DND-41 (cell line): ENCODE measurements at regions not wholly inside any gene's neighbourhood (a gene's known extent, or its start where the extent isn't known, plus 50 kb on each side); places are given as distances from the start of the nearest gene placed in this dataset.

Experiments
- ATAC-seq: fragments of 200-7000 bp; cut with Tn5 transposase; 3 replicates; pipeline ENCODE4 v1.9.1; 2021; ENCODE audit warnings: low read depth; ENCODE audit not compliant: insufficient read depth
- DNase-seq: peaks from one replicate; pipeline ENCODE4 v3.0.0-alpha.2; 2020
- H2AFZ ChIP-seq: 2 replicates; pipeline ENCODE4 v1.6.0; 2012; ENCODE audit warnings: low read depth, low read length
- H3K27ac ChIP-seq: 2 replicates; pipeline ENCODE4 v1.5.1; 2012; ENCODE audit warnings: low read length, inconsistent platforms
- H3K27me3 ChIP-seq: fragments of 200-600 bp; sonication (generic); 2 replicates; pipeline ENCODE4 v1.6.0; 2012; ENCODE audit warnings: low read length, mild to moderate bottlenecking, inconsistent platforms; ENCODE audit not compliant: insufficient read depth, poor library complexity
- H3K36me3 ChIP-seq: 2 replicates; pipeline ENCODE4 v1.5.1; 2012; ENCODE audit warnings: low read length, inconsistent platforms; ENCODE audit not compliant: insufficient read depth
- H3K4me1 ChIP-seq: 2 replicates; pipeline ENCODE4 v1.5.1; 2012; ENCODE audit warnings: mild to moderate bottlenecking, low read length; ENCODE audit not compliant: insufficient read depth
- H3K4me2 ChIP-seq: 2 replicates; pipeline ENCODE4 v1.6.0; 2012; ENCODE audit warnings: mild to moderate bottlenecking, moderate library complexity, low read length, inconsistent platforms; ENCODE audit not compliant: insufficient read depth
- H3K4me3 ChIP-seq, 2 experiments: fragments of 200-600 bp in 1 of 2; shearing (Covaris generic) in 1 of 2; 2 replicates each; pipeline ENCODE4 v1.5.1; 2012 to 2016; ENCODE audit warnings: inconsistent platforms in 2 of 2, low read length in 2 of 2, mild to moderate bottlenecking in 2 of 2, low read depth in 1 of 2, moderate library complexity in 1 of 2
- H3K79me2 ChIP-seq: 2 replicates; pipeline ENCODE4 v1.6.0; 2012; ENCODE audit warnings: low read length, inconsistent platforms; ENCODE audit not compliant: insufficient read depth
- H3K9ac ChIP-seq: 2 replicates; pipeline ENCODE4 v1.6.0; 2012; ENCODE audit warnings: low read depth, mild to moderate bottlenecking, inconsistent platforms, low read length, moderate library complexity
- H3K9me3 ChIP-seq: 2 replicates; pipeline ENCODE4 v1.5.1; 2012; ENCODE audit warnings: low read length, moderate library complexity, mild to moderate bottlenecking, inconsistent platforms; ENCODE audit not compliant: insufficient read depth, severe bottlenecking
- H4K20me1 ChIP-seq: 2 replicates; pipeline ENCODE4 v1.6.0; 2012; ENCODE audit warnings: low read length; ENCODE audit not compliant: insufficient read depth
- CTCF ChIP-seq: IDR thresholded peaks from 2 replicates; pipeline ENCODE4 v1.5.1; 2012; ENCODE audit warnings: borderline replicate concordance, low read length, moderate library complexity, mild to moderate bottlenecking; ENCODE audit not compliant: poor library complexity, severe bottlenecking; ENCODE audit errors: extremely low read depth
- EZH2 ChIP-seq: IDR thresholded peaks from 3 replicates; pipeline ENCODE4 v1.6.1; 2012; ENCODE audit warnings: borderline replicate concordance, low read depth, mild to moderate bottlenecking, moderate library complexity, low read length, inconsistent platforms; ENCODE audit not compliant: severe bottlenecking

GRCh38 chr1:219797683-219798082 is 130.7 kb downstream of the SLC30A10 start:
- ATAC-seq = no peak
- Histone ChIP-seq H3K36me3 (no peaks in the 10 kb centered on the region), H3K4me1 (no peaks in the 10 kb centered on the region), H3K4me3 (no peak overlapping the region), H3K9ac (no peak overlapping the region), H2AFZ (no peak overlapping the region), H3K4me2 (no peak overlapping the region), H4K20me1 (no peaks in the 10 kb centered on the region), H3K9me3 (no peaks in the 10 kb centered on the region), H3K27me3 (no peaks in the 10 kb centered on the region), H3K79me2 (no peaks in the 10 kb centered on the region), H3K27ac (no peak overlapping the region)
- TF ChIP-seq CTCF (no peak), EZH2 (no peak)
- no peak for DNase-seq

GRCh38 chr1:219797009-219797408 is 131.3 kb downstream of the SLC30A10 start:
- no peaks in the 10 kb centered on the region for H3K79me2 ChIP-seq
- no peak for TF ChIP-seq CTCF
- no peak for TF ChIP-seq EZH2
- no peak overlapping the region for H3K27ac ChIP-seq
- H3K9me3 ChIP-seq = no peaks in the 10 kb centered on the region
- H3K4me3 ChIP-seq = no peak overlapping the region
- no peaks in the 10 kb centered on the region for H3K27me3 ChIP-seq
- no peak for DNase-seq
- H3K4me2 ChIP-seq = no peak overlapping the region
- H4K20me1 ChIP-seq = no peaks in the 10 kb centered on the region
- H3K36me3 ChIP-seq = no peaks in the 10 kb centered on the region
- H3K9ac ChIP-seq = no peak overlapping the region
- no peak for ATAC-seq
- H3K4me1 ChIP-seq = no peaks in the 10 kb centered on the region
- H2AFZ ChIP-seq = no peak overlapping the region

GRCh38 chr1:219795363-219795917 is 132.9 kb downstream of the SLC30A10 start:
- no peak overlapping the region for H2AFZ ChIP-seq
- no peaks in the 10 kb centered on the region for H4K20me1 ChIP-seq
- TF ChIP-seq EZH2 = no peak
- no peak for TF ChIP-seq CTCF
- no peak overlapping the region for H3K27ac ChIP-seq
- H3K9ac ChIP-seq = no peak overlapping the region
- H3K79me2 ChIP-seq = no peaks in the 10 kb centered on the region
- no peaks in the 10 kb centered on the region for H3K9me3 ChIP-seq
- ATAC-seq (no peak), DNase-seq (no peak)
- no peak overlapping the region for H3K4me3 ChIP-seq
- no peak overlapping the region for H3K4me2 ChIP-seq
- no peaks in the 10 kb centered on the region for H3K4me1 ChIP-seq
- H3K36me3 ChIP-seq = no peaks in the 10 kb centered on the region
- no peaks in the 10 kb centered on the region for H3K27me3 ChIP-seq
